Mesothelial cell of epicardium (in vitro differentiated cells): ENCODE measurements at regions not wholly inside any gene's neighbourhood (a gene's known extent, or its start where the extent isn't known, plus 50 kb on each side); places are given as distances from the start of the nearest gene placed in this dataset.
"Not testable (repeated sequence)": the region's sequence is repeated elsewhere in the genome, so short reads cannot be mapped to it uniquely, and the experiment has no call there.

Source experiments
- DNase-seq, 2 experiments: peaks; one replicate each; pipeline ENCODE4 v3.0.0; 2021; ENCODE audit warnings: low spot score in 2 of 2; ENCODE audit not compliant: unreplicated experiment in 2 of 2
- H3K27ac Mint-ChIP-seq: 2 replicates; pipeline ENCODE4 v1.8.0; 2021; ENCODE audit warnings: mixed read lengths
- H3K27me3 Mint-ChIP-seq: 2 replicates; pipeline ENCODE4 v1.8.0; 2021; ENCODE audit warnings: low read depth, mixed read lengths
- H3K36me3 Mint-ChIP-seq: 2 replicates; pipeline ENCODE4 v1.8.0; 2021; ENCODE audit warnings: mixed read lengths
- H3K4me1 Mint-ChIP-seq: 2 replicates; pipeline ENCODE4 v1.8.0; 2021; ENCODE audit warnings: mixed read lengths
- H3K4me3 Mint-ChIP-seq: 2 replicates; pipeline ENCODE4 v1.8.0; 2021; ENCODE audit warnings: mild to moderate bottlenecking, moderate library complexity, mixed read lengths
- H3K9me3 Mint-ChIP-seq: 2 replicates; pipeline ENCODE4 v1.8.0; 2021; ENCODE audit warnings: mixed read lengths
- CTCF ChIP-seq: fragments of 200-600 bp; sonication (generic); IDR thresholded peaks from one replicate; pipeline ENCODE4 v1.5.0; 2021; ENCODE audit warnings: antibody characterized with exemption; ENCODE audit not compliant: unreplicated experiment

GRCh38 chr16:48959747-48960146 is 321.9 kb downstream of the CBLN1 start:
- no peak for DNase-seq
- no peak overlapping the region for H3K4me3 Mint-ChIP-seq
- H3K4me1 Mint-ChIP-seq: peaks cover 17% of the 10 kb centered on the region
- no peak overlapping the region for H3K27ac Mint-ChIP-seq
- no peaks in the 10 kb centered on the region for H3K27me3 Mint-ChIP-seq
- H3K9me3 Mint-ChIP-seq: peaks cover 5% of the 10 kb centered on the region
- no peak for TF ChIP-seq CTCF
- no peaks in the 10 kb centered on the region for H3K36me3 Mint-ChIP-seq

DNA sequence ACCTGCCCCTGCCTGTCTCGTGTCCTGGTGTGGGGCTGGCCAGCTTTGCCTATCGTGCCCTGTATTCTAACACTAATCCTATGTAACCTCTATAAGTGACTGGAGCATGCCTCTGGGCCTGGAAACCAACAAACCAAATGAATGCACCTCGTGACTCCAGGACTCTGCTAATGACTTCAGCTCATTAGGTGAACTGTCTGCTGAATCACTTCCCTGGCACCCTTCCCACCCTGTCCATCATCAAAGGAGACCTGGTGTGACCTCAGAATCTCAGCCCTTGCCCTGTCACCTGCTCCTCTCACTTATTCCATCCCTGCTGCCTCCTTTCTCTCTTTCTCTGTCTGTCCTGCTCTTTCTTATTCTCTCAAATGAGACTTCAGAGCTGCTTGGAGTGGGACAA is 322.4 kb downstream of the CBLN1 start:
- no peak overlapping the region for H3K27ac Mint-ChIP-seq
- no peak overlapping the region for H3K4me3 Mint-ChIP-seq
- no peaks in the 10 kb centered on the region for H3K27me3 Mint-ChIP-seq
- no peaks in the 10 kb centered on the region for H3K36me3 Mint-ChIP-seq
- TF ChIP-seq CTCF: no peak
- H3K9me3 Mint-ChIP-seq: peaks cover 5% of the 10 kb centered on the region
- peaks cover 16% of the 10 kb centered on the region for H3K4me1 Mint-ChIP-seq
- no peak for DNase-seq

DNA sequence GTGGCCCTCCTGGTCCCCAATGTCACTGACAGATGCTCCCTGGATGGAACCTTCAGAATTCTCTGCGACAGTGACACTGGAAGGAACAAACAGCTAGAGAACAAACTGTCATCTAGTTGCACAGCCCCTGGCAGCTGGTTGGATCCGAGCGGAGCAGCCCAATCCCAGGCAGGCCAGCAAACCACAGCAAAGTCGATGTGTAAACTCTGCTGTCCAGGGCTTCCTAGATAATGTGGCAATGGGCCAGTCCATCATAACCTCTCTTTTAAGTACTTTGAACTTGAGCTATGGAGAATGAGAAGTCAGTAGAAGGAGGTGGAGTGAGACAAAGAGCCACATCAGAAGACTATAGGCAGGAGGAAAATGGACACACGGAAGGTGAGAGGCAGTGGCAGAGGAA is 323.0 kb downstream of the CBLN1 start:
- Mint-ChIP-seq H3K27me3 (no peaks in the 10 kb centered on the region), H3K4me1 (peaks cover 12% of the 10 kb centered on the region), H3K27ac (no peak overlapping the region)

DNA sequence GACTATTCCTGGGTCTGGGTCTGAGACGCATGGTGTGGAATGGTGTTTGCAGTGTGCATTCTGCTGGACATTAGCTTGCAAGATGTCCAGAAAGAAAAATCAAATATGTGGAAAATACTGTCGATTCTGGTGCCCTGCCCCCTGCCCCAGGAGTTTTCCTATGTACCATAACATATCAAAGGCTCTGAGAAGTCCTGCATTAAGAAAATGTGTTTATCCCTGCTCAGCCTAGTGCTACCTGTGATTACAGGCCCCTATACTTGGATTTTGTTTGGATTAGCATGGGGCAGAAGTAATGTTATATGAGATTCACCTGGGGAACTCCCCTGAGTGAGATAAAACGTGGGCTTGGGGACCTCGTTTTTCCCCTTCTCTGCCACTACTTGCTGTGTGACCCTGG is 325.0 kb downstream of the CBLN1 start:
- peaks cover 6% of the 10 kb centered on the region for H3K9me3 Mint-ChIP-seq
- no peak for DNase-seq
- no peak overlapping the region for H3K4me3 Mint-ChIP-seq
- TF ChIP-seq CTCF: no peak
- no peaks in the 10 kb centered on the region for H3K27me3 Mint-ChIP-seq
- peaks cover 12% of the 10 kb centered on the region for H3K4me1 Mint-ChIP-seq
- no peak overlapping the region for H3K27ac Mint-ChIP-seq
- no peaks in the 10 kb centered on the region for H3K36me3 Mint-ChIP-seq

More for the DNA sequence above, 323.0 kb downstream of the CBLN1 start:
- no peak for DNase-seq
- Mint-ChIP-seq H3K9me3 (peaks cover 8% of the 10 kb centered on the region), H3K4me3 (no peak overlapping the region), H3K36me3 (no peaks in the 10 kb centered on the region)
- no peak for TF ChIP-seq CTCF

GRCh38 chr16:48955837-48956236 is 325.8 kb downstream of the CBLN1 start:
- H3K36me3 Mint-ChIP-seq: no peaks in the 10 kb centered on the region
- peaks cover 12% of the 10 kb centered on the region for H3K4me1 Mint-ChIP-seq
- no peak overlapping the region for H3K27ac Mint-ChIP-seq
- H3K4me3 Mint-ChIP-seq: no peak overlapping the region
- peaks cover 3% of the 10 kb centered on the region for H3K9me3 Mint-ChIP-seq
- H3K27me3 Mint-ChIP-seq: no peaks in the 10 kb centered on the region
- TF ChIP-seq CTCF: no peak
- no peak for DNase-seq

DNA sequence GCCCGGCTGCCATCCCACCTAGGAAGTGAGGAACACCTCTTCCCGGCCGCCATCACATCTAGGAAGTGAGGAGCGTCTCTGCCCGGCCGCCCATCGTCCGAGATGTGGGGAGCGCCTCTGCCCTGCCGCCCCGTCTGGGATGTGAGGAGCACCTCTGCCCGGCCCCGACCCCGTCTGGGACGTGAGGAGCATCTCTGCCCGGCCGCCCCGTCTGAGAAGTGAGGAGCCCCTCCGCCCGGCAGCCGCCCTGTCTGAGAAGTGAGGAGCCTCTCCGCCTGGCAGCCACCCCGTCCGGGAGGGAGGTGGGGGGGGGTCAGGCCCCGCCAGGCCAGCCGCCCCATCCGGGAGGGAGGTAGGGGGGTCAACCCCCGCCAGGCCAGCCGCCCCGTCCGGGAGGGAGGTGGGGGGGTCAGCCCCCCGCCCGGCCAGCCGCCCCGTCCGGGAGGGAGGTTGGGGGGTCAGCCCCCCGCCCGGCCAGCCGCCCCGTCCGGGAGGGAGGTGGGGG is 330.0 kb downstream of the CBLN1 start:
- Mint-ChIP-seq H3K4me1 (peaks cover 16% of the 10 kb centered on the region), H3K9me3 (peaks cover 12% of the 10 kb centered on the region)
- H3K36me3 Mint-ChIP-seq, H3K27me3 Mint-ChIP-seq, DNase-seq, H3K4me3 Mint-ChIP-seq, H3K27ac Mint-ChIP-seq: not testable (repeated sequence)
